ENCODE measurements at regions not wholly inside any gene's neighbourhood (a gene's known extent, or its start where the extent isn't known, plus 50 kb on each side); places are given as distances from the start of the nearest gene placed in this dataset.

DNA sequence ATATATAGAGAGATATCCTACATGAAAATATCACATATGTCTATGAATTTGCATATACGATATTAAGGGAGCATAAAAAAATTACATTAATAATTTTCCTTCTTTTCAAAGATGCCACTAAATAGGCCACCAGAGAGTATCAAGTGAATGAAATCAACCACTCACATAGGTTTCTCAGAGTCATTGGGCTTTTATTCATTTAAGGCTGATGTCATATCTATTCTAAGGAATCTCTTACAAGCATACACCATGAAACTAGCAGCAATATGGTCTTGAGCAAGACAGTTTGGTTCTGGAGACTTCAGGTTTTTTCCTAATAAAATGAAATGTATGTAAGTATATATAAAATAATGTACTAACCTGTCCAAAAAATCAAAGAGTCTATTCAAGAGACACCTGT is 420.4 kb downstream of the PLA2G4A start:
- TF ChIP-seq POLR2AphosphoS5 (IDR thresholded peaks at IDR 0.05): no peak
- TF ChIP-seq, protein P1, sequence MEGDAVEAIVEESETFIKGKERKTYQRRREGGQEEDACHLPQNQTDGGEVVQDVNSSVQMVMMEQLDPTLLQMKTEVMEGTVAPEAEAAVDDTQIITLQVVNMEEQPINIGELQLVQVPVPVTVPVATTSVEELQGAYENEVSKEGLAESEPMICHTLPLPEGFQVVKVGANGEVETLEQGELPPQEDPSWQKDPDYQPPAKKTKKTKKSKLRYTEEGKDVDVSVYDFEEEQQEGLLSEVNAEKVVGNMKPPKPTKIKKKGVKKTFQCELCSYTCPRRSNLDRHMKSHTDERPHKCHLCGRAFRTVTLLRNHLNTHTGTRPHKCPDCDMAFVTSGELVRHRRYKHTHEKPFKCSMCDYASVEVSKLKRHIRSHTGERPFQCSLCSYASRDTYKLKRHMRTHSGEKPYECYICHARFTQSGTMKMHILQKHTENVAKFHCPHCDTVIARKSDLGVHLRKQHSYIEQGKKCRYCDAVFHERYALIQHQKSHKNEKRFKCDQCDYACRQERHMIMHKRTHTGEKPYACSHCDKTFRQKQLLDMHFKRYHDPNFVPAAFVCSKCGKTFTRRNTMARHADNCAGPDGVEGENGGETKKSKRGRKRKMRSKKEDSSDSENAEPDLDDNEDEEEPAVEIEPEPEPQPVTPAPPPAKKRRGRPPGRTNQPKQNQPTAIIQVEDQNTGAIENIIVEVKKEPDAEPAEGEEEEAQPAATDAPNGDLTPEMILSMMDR (IDR thresholded peaks at IDR 0.05 in 8 of 11, conservative IDR thresholded peaks at IDR 0.05 in 3 of 11): no peak
- no peak for TF ChIP-seq POLR2A (IDR thresholded peaks at IDR 0.05)
